HepG2 (cell line): ENCODE measurements at regions not wholly inside any gene's neighbourhood (a gene's known extent, or its start where the extent isn't known, plus 50 kb on each side); places are given as distances from the start of the nearest gene placed in this dataset.

Source experiments
- ATAC-seq: fragments of 200-7000 bp; cut with Tn5 transposase; 3 replicates; pipeline ENCODE4 v1.9.1; 2020; ENCODE audit warnings: mild to moderate bottlenecking, moderate library complexity
- BruUV-seq: library from RNA; stranded (reverse); fragments of 400-500 nt; replicated peaks from 2 replicates; lab custom pipeline; 2021; lab: Mats Ljungman, UMichigan
- CTCF ChIA-PET: fragments of 300-600 bp; formaldehyde crosslinking; extraction: SDS; loops from one replicate; lab custom pipeline; 2021; ENCODE audit warnings: low total read pairs, inconsistent platforms, low intra/inter-chr PET ratio; lab: Yijun Ruan, JAX
- POLR2A ChIA-PET: fragments of 350-600 bp; sonication (Branson Sonifier 250); formaldehyde crosslinking; loops from one replicate; lab custom pipeline; 2020; ENCODE audit warnings: antibody characterized with exemption, inconsistent platforms; lab: Yijun Ruan, JAX
- DNase-seq: peaks from one replicate; pipeline ENCODE4 v3.0.0-alpha.2; 2015; ENCODE audit warnings: low spot score
- FAIRE-seq: peaks from 3 replicates; lab custom pipeline; 2011; peaks lifted over from hg19 to GRCh38; lab: Jason Lieb, UNC
- H2AFZ ChIP-seq: one replicate; pipeline ENCODE4 v1.6.1; 2011; ENCODE audit warnings: low read length, inconsistent platforms
- H3K27ac ChIP-seq: fragments of 300-600 bp; 3 replicates; pipeline ENCODE4 v1.8.0; 2011; ENCODE audit warnings: mixed run types, mild to moderate bottlenecking, mixed read lengths, low read length, inconsistent platforms; ENCODE audit not compliant: insufficient read depth; ENCODE audit errors: extremely low read length
- H3K27me3 ChIP-seq, 2 experiments: fragments of 200-600 bp in 1 of 2; 2 replicates in 1 of 2; 3 replicates in 1 of 2; pipeline versions ENCODE4 v1.6.0 to v1.8.0; 2011; ENCODE audit warnings: low read length in 2 of 2, mild to moderate bottlenecking in 2 of 2, moderate library complexity in 2 of 2, inconsistent platforms in 1 of 2; ENCODE audit not compliant: insufficient read depth in 2 of 2, control insufficient read depth in 1 of 2
- H3K36me3 ChIP-seq, 2 experiments: fragments of 200-600 bp in 1 of 2; replicated peaks in 1 of 2; 2 replicates in 1 of 2; 3 replicates in 1 of 2; pipeline versions ENCODE4 v1.5.1 to v1.8.0; 2011; ENCODE audit warnings: low read length in 2 of 2, inconsistent platforms in 1 of 2; ENCODE audit not compliant: insufficient read depth in 2 of 2, control insufficient read depth in 1 of 2
- H3K4me1 ChIP-seq: 2 replicates; pipeline ENCODE4 v1.5.1; 2012; ENCODE audit warnings: low read length, inconsistent platforms; ENCODE audit not compliant: insufficient read depth
- H3K4me2 ChIP-seq: 2 replicates; pipeline ENCODE4 v1.6.0; 2011; ENCODE audit warnings: low read depth, low read length, inconsistent platforms
- H3K4me3 ChIP-seq, 3 experiments: fragments of 200-600 bp in 1 of 3; sonication (generic), shearing (Covaris generic) in 1 of 3; replicated peaks in 1 of 3; 2 replicates each; pipeline ENCODE4 v1.5.1; 2011 to 2016; ENCODE audit warnings: low read length in 3 of 3, inconsistent platforms in 2 of 3, low read depth in 2 of 3, mild to moderate bottlenecking in 2 of 3, control low read depth in 1 of 3, mixed read lengths in 1 of 3; ENCODE audit not compliant: insufficient read depth in 1 of 3
- H3K79me2 ChIP-seq: one replicate; pipeline ENCODE4 v1.6.1; 2011; ENCODE audit warnings: low read length, inconsistent platforms; ENCODE audit not compliant: insufficient read depth
- H3K9ac ChIP-seq: 2 replicates; pipeline ENCODE4 v1.6.0; 2011; ENCODE audit warnings: mild to moderate bottlenecking, low read depth, low read length, inconsistent platforms; ENCODE audit not compliant: insufficient read depth
- H3K9me3 ChIP-seq: 2 replicates; pipeline ENCODE4 v1.5.1; 2012; ENCODE audit warnings: mild to moderate bottlenecking, low read length
- H4K20me1 ChIP-seq: 2 replicates; pipeline ENCODE4 v1.6.0; 2011; ENCODE audit warnings: inconsistent platforms, mild to moderate bottlenecking, low read length, moderate library complexity; ENCODE audit not compliant: insufficient read depth
- ESRRA ChIP-seq: sonication (generic); formaldehyde crosslinking; IDR thresholded peaks from 2 replicates; pipeline ENCODE4 v1.5.1; 2020; ENCODE audit warnings: mild to moderate bottlenecking, low read depth, missing genetic modification reagents
- FOSL1 ChIP-seq: sonication (generic); formaldehyde crosslinking; IDR thresholded peaks from 2 replicates; pipeline ENCODE4 v1.9.0; 2021; ENCODE audit warnings: missing genetic modification reagents, borderline replicate concordance
- MLX ChIP-seq: IDR thresholded peaks from 2 replicates; pipeline ENCODE4 v1.6.1; 2016
- MTA3 ChIP-seq: sonication (generic); formaldehyde crosslinking; IDR thresholded peaks from 2 replicates; pipeline ENCODE4 v1.4.0; 2020; ENCODE audit warnings: missing genetic modification reagents
- SMARCC2 ChIP-seq: fragments of 450-650 bp; IDR thresholded peaks from 2 replicates; pipeline ENCODE4 v1.6.1; 2017; ENCODE audit warnings: antibody characterized with exemption, mild to moderate bottlenecking
- TFDP2 ChIP-seq: sonication (generic); formaldehyde crosslinking; IDR thresholded peaks from 2 replicates; pipeline ENCODE4 v1.4.0; 2020; ENCODE audit warnings: missing genetic modification reagents
- ZBTB26 ChIP-seq: IDR thresholded peaks from 2 replicates; pipeline ENCODE4 v1.6.1; 2016; ENCODE audit warnings: missing compliant biosample characterization, missing genetic modification reagents, borderline replicate concordance
- ZHX1 ChIP-seq: sonication (generic); formaldehyde crosslinking; IDR thresholded peaks from 2 replicates; pipeline ENCODE4 v1.8.1; 2022; ENCODE audit warnings: low read depth, mild to moderate bottlenecking, missing genetic modification reagents
- ZNF574 ChIP-seq: sonication (generic); formaldehyde crosslinking; IDR thresholded peaks from 2 replicates; pipeline ENCODE4 v1.4.0; 2020; ENCODE audit warnings: missing genetic modification reagents
- ZNF614 ChIP-seq: IDR thresholded peaks from 2 replicates; pipeline ENCODE4 v1.6.1; 2018; ENCODE audit warnings: missing biosample characterization, missing genetic modification reagents, inconsistent platforms, borderline replicate concordance
- WGBS: methylation state at CpG from one replicate; pipeline ENCODE4 v1.1.6; 2017; ENCODE audit warnings: low lambda C conversion rate; 5-methylcytosine and 5-hydroxymethylcytosine counted together
- in situ Hi-C: cut with HindIII; loops from 2 replicates; pipeline ENCODE4 v1.10.0; 2017; ENCODE audit warnings: low pct_unique_long_range_greater_than_20kb; ENCODE audit not compliant: extremely low pct_ligation_motif_present
- intact Hi-C: fragments of 100-400 bp; cut with micrococcal nuclease; formaldehyde crosslinking; loops from one replicate; pipeline ENCODE4 v1.10.0; 2022; ENCODE audit not compliant: unreplicated experiment

- no peak for TF ChIP-seq MLX (CRISPR knock-in tag)
- TF ChIP-seq ZNF574 (CRISPR knock-in tag) = no peak
Measured at GRCh38 chr5:170444181-170444580, 55.0 kb upstream of the KCNMB1 start (continued).

- POLR2A ChIA-PET = no interaction called here
- H3K4me3 ChIP-seq = no peak overlapping the region
- no peak overlapping the region for H3K4me2 ChIP-seq
- H2AFZ ChIP-seq = no peak overlapping the region
- DNase-seq (no peak), ATAC-seq (no peak), FAIRE-seq (no peak)
- no peaks in the 10 kb centered on the region for H3K4me1 ChIP-seq
- TF ChIP-seq FOSL1 (CRISPR knock-in tag) (no peak), SMARCC2 (no peak), TFDP2 (CRISPR knock-in tag) (no peak), ESRRA (CRISPR knock-in tag) (no peak), ZNF614 (no peak), ZBTB26 (no peak), MTA3 (CRISPR knock-in tag) (no peak), ZHX1 (CRISPR knock-in tag) (no peak)
- H3K27me3 ChIP-seq = peaks cover 0 to 20% of the 10 kb centered on the region in 2 experiments; a peak in 2 of 5 replicates
- no peak overlapping the region for H3K9ac ChIP-seq
- CTCF ChIA-PET = no interaction called here
- no peaks in the 10 kb centered on the region for H3K36me3 ChIP-seq
- in situ Hi-C loops = no loop called here
- WGBS = 0% methylated on average over 2 of the region's 2 CpGs
- H3K9me3 ChIP-seq = peaks cover 6% of the 10 kb centered on the region; the same call in 1 of the 2 replicates
- no peaks in the 10 kb centered on the region for H3K79me2 ChIP-seq
- BruUV-seq = no TSS peak
- intact Hi-C loops = no loop called here
- no peaks in the 10 kb centered on the region for H4K20me1 ChIP-seq
- no peak overlapping the region for H3K27ac ChIP-seq
Measured at GRCh38 chr5:170443624-170444023, 54.5 kb upstream of the KCNMB1 start.
